Loucy (cell line): ENCODE measurements at regions not wholly inside any gene's neighbourhood (a gene's known extent, or its start where the extent isn't known, plus 50 kb on each side); places are given as distances from the start of the nearest gene placed in this dataset.

Experiments
- EZH2phosphoT487 ChIP-seq: fragments of 200-600 bp; IDR thresholded peaks from 2 replicates; pipeline ENCODE4 v1.6.1; 2018; ENCODE audit warnings: antibody characterized with exemption, mild to moderate bottlenecking, moderate library complexity, borderline replicate concordance
- TF ChIP-seq, protein P1 (sequence below): fragments of 200-600 bp; sonication (generic); conservative IDR thresholded peaks from 2 replicates; pipeline ENCODE4 v1.5.1; 2014; ENCODE audit warnings: mild to moderate bottlenecking, antibody characterized with exemption, low read length

- TF ChIP-seq, protein P1, sequence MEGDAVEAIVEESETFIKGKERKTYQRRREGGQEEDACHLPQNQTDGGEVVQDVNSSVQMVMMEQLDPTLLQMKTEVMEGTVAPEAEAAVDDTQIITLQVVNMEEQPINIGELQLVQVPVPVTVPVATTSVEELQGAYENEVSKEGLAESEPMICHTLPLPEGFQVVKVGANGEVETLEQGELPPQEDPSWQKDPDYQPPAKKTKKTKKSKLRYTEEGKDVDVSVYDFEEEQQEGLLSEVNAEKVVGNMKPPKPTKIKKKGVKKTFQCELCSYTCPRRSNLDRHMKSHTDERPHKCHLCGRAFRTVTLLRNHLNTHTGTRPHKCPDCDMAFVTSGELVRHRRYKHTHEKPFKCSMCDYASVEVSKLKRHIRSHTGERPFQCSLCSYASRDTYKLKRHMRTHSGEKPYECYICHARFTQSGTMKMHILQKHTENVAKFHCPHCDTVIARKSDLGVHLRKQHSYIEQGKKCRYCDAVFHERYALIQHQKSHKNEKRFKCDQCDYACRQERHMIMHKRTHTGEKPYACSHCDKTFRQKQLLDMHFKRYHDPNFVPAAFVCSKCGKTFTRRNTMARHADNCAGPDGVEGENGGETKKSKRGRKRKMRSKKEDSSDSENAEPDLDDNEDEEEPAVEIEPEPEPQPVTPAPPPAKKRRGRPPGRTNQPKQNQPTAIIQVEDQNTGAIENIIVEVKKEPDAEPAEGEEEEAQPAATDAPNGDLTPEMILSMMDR: no peak
- no peak for TF ChIP-seq EZH2phosphoT487
These were observed 303.0 kb downstream of the CSNK1G3 start for GRCh38 chr5:123814801-123815470.
